Loucy (cell line): ENCODE measurements at regions not wholly inside any gene's neighbourhood (a gene's known extent, or its start where the extent isn't known, plus 50 kb on each side); places are given as distances from the start of the nearest gene placed in this dataset.
"Not testable (repeated sequence)": the region's sequence is repeated elsewhere in the genome, so short reads cannot be mapped to it uniquely, and the experiment has no call there.

Source experiments
- H2AFZ ChIP-seq: fragments of 200-600 bp; sonication (generic); 2 replicates; pipeline ENCODE4 v1.6.0; 2016; ENCODE audit warnings: antibody characterized with exemption, mild to moderate bottlenecking, low read length, moderate library complexity
- H3F3A ChIP-seq: fragments of 200-600 bp; 2 replicates; pipeline ENCODE4 v1.6.0; 2016; ENCODE audit warnings: antibody characterized with exemption, low read depth, mild to moderate bottlenecking
- H3K27me3 ChIP-seq: fragments of 200-600 bp; sonication (generic); 2 replicates; pipeline ENCODE4 v1.6.1; 2014; ENCODE audit warnings: low read length, mild to moderate bottlenecking; ENCODE audit not compliant: insufficient read depth, poor library complexity, severe bottlenecking
- H3K36me3 ChIP-seq: fragments of 200-600 bp; sonication (generic); 2 replicates; pipeline ENCODE4 v1.6.1; 2016; ENCODE audit warnings: low read length; ENCODE audit not compliant: insufficient read depth
- H3K4me1 ChIP-seq: fragments of 200-600 bp; sonication (generic); 2 replicates; pipeline ENCODE4 v1.5.1; 2014; ENCODE audit warnings: low read length, mild to moderate bottlenecking; ENCODE audit not compliant: insufficient read depth, poor library complexity, severe bottlenecking
- H3K4me2 ChIP-seq: fragments of 200-600 bp; sonication (generic); 2 replicates; pipeline ENCODE4 v1.6.0; 2014; ENCODE audit warnings: antibody characterized with exemption, low read length, low read depth, mild to moderate bottlenecking; ENCODE audit not compliant: poor library complexity, severe bottlenecking
- H3K4me3 ChIP-seq: fragments of 200-600 bp; sonication (generic); 2 replicates; pipeline ENCODE4 v1.5.1; 2014; ENCODE audit warnings: low read length, mild to moderate bottlenecking, mixed read lengths; ENCODE audit not compliant: poor library complexity, severe bottlenecking
- H3K79me2 ChIP-seq: fragments of 200-600 bp; sonication (generic); 2 replicates; pipeline ENCODE4 v1.6.1; 2014; ENCODE audit warnings: low read length; ENCODE audit not compliant: insufficient read depth
- H3K9ac ChIP-seq: fragments of 200-600 bp; sonication (generic); 2 replicates; pipeline ENCODE4 v1.6.0; 2014; ENCODE audit warnings: mild to moderate bottlenecking, low read depth, low read length, moderate library complexity; ENCODE audit not compliant: poor library complexity, severe bottlenecking
- H3K9me2 ChIP-seq: fragments of 200-600 bp; sonication (generic); replicated peaks from 2 replicates; pipeline ENCODE4 v1.6.1; 2016; ENCODE audit warnings: low read depth, low read length, mixed read lengths
- H3K9me3 ChIP-seq: fragments of 200-600 bp; sonication (generic); 2 replicates; pipeline ENCODE4 v1.6.1; 2014; ENCODE audit warnings: mild to moderate bottlenecking, antibody characterized with exemption, low read length, low read depth; ENCODE audit not compliant: insufficient read depth
- H4K20me1 ChIP-seq: fragments of 200-600 bp; sonication (generic); 2 replicates; pipeline ENCODE4 v1.6.0; 2014; ENCODE audit warnings: antibody characterized with exemption, low read length, mild to moderate bottlenecking; ENCODE audit not compliant: insufficient read depth, poor library complexity, severe bottlenecking
- EZH2phosphoT487 ChIP-seq: fragments of 200-600 bp; IDR thresholded peaks from 2 replicates; pipeline ENCODE4 v1.6.1; 2018; ENCODE audit warnings: antibody characterized with exemption, mild to moderate bottlenecking, moderate library complexity, borderline replicate concordance
- TF ChIP-seq, protein P1 (sequence below): fragments of 200-600 bp; sonication (generic); conservative IDR thresholded peaks from 2 replicates; pipeline ENCODE4 v1.5.1; 2014; ENCODE audit warnings: mild to moderate bottlenecking, antibody characterized with exemption, low read length

DNA sequence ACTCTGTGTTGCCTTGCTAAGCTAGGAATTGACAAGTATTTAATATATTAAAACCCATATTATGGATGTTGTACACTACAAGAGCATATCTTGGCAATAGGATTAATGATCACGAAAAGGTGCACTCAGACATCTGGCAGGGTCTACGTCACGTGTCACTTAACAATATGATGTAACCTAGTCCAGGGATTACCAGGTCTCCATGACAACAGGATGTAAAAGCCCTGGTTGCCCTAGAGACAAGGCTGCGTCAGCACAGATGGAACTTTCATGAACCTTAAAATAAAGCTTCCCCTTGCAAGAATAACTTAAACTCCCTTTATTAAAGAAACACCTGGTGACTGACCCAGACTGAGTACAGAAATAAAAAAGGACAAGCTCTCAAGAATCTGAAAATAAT, 717.8 kb downstream of the CDH18 start:
- Histone ChIP-seq H4K20me1 (no peaks in the 10 kb centered on the region), H3K79me2 (no peaks in the 10 kb centered on the region), H3F3A (no peaks in the 10 kb centered on the region), H3K9me2 (no peaks in the 10 kb centered on the region), H3K4me3 (no peak overlapping the region), H3K4me1 (no peaks in the 10 kb centered on the region), H3K9me3 (no peaks in the 10 kb centered on the region), H3K9ac (no peak overlapping the region), H2AFZ (no peak overlapping the region), H3K27me3 (no peaks in the 10 kb centered on the region), H3K36me3 (no peaks in the 10 kb centered on the region), H3K4me2 (no peak overlapping the region)
- no peak for TF ChIP-seq EZH2phosphoT487
- TF ChIP-seq, protein P1, sequence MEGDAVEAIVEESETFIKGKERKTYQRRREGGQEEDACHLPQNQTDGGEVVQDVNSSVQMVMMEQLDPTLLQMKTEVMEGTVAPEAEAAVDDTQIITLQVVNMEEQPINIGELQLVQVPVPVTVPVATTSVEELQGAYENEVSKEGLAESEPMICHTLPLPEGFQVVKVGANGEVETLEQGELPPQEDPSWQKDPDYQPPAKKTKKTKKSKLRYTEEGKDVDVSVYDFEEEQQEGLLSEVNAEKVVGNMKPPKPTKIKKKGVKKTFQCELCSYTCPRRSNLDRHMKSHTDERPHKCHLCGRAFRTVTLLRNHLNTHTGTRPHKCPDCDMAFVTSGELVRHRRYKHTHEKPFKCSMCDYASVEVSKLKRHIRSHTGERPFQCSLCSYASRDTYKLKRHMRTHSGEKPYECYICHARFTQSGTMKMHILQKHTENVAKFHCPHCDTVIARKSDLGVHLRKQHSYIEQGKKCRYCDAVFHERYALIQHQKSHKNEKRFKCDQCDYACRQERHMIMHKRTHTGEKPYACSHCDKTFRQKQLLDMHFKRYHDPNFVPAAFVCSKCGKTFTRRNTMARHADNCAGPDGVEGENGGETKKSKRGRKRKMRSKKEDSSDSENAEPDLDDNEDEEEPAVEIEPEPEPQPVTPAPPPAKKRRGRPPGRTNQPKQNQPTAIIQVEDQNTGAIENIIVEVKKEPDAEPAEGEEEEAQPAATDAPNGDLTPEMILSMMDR, result no peak

DNA sequence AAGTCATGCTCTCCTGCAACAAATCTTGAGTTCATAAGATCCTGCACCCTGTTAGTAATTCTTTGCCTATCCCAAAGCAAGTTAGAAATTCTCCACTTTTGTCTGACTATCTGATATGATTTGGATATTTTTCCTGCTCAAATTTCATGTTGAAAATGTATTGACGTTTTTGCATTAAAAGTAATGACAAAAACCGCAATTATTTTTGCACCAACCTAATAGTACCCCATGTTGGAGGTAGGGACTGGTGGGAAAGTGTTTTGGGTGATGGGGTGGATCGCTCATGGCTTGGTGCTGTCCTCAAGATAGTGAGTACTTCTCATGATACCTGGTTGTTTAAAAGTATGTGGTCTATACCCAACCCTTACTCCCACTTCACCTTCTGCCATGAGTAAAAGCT, 713.4 kb downstream of the CDH18 start:
- Histone ChIP-seq H3K9me3 (no peaks in the 10 kb centered on the region), H3K4me3 (no peak overlapping the region), H4K20me1 (no peaks in the 10 kb centered on the region), H3K4me2 (no peak overlapping the region), H3K9me2 (no peaks in the 10 kb centered on the region), H3K9ac (no peak overlapping the region), H3K4me1 (no peaks in the 10 kb centered on the region), H3F3A (no peaks in the 10 kb centered on the region), H3K79me2 (no peaks in the 10 kb centered on the region), H2AFZ (no peak overlapping the region), H3K27me3 (no peaks in the 10 kb centered on the region), H3K36me3 (no peaks in the 10 kb centered on the region)
- TF ChIP-seq EZH2phosphoT487, result no peak
- TF ChIP-seq, protein P1, result no peak

DNA sequence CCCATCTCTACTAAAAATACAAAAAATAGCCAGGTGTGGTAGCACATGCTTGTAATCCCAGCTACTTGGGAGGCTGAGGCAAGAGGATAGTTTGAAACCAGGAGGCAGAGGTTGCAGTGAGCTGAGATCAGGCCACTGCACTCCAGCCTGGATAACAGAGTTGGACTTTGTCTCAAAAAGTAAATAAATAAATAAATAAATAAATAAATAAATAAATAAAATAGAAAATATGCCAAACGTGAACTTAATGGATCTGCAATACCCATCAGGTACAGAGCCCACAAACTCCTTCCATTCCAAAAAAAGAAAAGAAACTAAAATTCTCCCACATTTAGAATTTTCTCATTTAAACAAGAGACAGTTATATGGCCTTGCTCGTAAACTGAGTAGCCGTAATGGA, 702.7 kb downstream of the CDH18 start:
- no peaks in the 10 kb centered on the region for H3K79me2 ChIP-seq

DNA sequence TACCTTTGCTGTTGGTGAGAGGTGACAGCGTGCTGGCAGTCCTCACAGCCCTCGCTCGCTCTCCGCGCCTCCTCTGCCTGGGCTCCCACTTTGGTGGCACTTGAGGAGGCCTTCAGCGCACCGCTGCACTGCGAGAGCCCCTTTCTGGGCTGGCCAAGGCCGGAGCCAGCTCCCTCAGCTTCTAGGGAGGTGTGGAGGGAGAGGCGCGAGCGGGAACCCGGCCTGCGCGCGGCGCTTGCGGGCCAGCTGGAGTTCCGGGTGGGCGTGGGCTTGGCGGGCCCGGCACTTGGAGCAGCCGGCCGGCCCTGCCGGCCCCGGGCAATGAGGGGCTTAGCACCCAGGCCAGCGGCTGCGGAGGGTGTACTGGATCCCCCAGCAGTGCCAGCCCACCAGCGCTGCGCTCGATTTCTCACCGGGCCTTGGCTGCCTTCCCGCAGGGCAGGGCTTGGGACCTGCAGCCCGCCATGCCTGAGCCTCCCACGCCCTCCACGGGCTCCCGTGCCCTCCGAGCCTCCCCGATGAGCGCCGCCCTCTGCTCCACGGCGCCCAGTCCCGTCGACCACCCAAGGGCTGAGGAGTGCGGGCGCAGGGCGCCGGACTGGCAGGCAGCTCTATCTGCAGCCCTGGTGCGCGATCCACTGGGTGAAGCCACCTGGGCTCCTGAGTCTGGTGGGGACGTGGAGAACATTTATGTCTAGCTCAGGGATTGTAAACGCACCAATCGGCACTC, 700.3 kb downstream of the CDH18 start:
- H3K9me3 ChIP-seq, H3K4me2 ChIP-seq, H4K20me1 ChIP-seq, H3K4me1 ChIP-seq, H3F3A ChIP-seq, H3K27me3 ChIP-seq, H3K36me3 ChIP-seq, H2AFZ ChIP-seq, H3K9me2 ChIP-seq, H3K9ac ChIP-seq, H3K79me2 ChIP-seq, H3K4me3 ChIP-seq: not testable (repeated sequence)

More for the DNA sequence above, 702.7 kb downstream of the CDH18 start:
- no peaks in the 10 kb centered on the region for H3K9me2 ChIP-seq
- H2AFZ ChIP-seq, result no peak overlapping the region
- H4K20me1 ChIP-seq, result no peaks in the 10 kb centered on the region
- TF ChIP-seq, protein P1, result no peak
- TF ChIP-seq EZH2phosphoT487, result no peak
- no peaks in the 10 kb centered on the region for H3K36me3 ChIP-seq
- no peak overlapping the region for H3K4me3 ChIP-seq
- H3K4me2 ChIP-seq, result no peak overlapping the region
- H3K27me3 ChIP-seq, result no peaks in the 10 kb centered on the region
- H3K9ac ChIP-seq, result no peak overlapping the region
- no peaks in the 10 kb centered on the region; the same call in 1 of the 2 replicates for H3K9me3 ChIP-seq
- H3F3A ChIP-seq, result no peaks in the 10 kb centered on the region
- H3K4me1 ChIP-seq, result no peaks in the 10 kb centered on the region

DNA sequence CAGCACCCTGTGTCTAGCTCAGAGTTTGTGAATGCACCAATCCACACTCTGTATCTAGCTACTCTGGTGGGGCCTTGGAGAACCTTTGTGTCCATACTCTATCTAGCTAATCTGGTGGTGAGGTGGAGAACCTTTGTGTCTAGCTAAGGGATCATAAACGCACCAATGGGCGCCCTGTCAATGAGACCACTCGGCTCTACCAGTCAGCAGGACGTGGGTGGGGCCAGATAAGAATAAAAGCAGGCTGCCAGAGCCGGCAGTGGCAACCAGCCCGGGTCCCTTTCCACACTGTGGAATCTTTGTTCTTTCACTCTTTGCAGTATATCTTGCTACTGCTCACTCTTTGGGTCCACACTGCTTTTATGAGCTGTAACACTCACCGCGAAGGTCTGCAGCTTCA, 699.7 kb downstream of the CDH18 start:
- H3F3A ChIP-seq, H3K27me3 ChIP-seq, H3K9ac ChIP-seq, H3K9me3 ChIP-seq, H3K4me2 ChIP-seq, H2AFZ ChIP-seq, H3K4me3 ChIP-seq, H3K79me2 ChIP-seq, H4K20me1 ChIP-seq, H3K36me3 ChIP-seq, H3K4me1 ChIP-seq, H3K9me2 ChIP-seq: not testable (repeated sequence)
